ENCODE measurements at regions not wholly inside any gene's neighbourhood (a gene's known extent, or its start where the extent isn't known, plus 50 kb on each side); places are given as distances from the start of the nearest gene placed in this dataset.

GRCh38 chr1:34693081-34693480 lies 61.8 kb upstream of the GJB5 start:
- TF ChIP-seq EZH2phosphoT487 (IDR thresholded peaks at IDR 0.05; ENCODE audit: insufficient read depth, low read depth) (no peak), EZH2 (IDR thresholded peaks at IDR 0.05; ENCODE audit: insufficient read depth, poor library complexity, severe bottlenecking) (no peak)
